DND-41 (cell line): ENCODE measurements at regions not wholly inside any gene's neighbourhood (a gene's known extent, or its start where the extent isn't known, plus 50 kb on each side); places are given as distances from the start of the nearest gene placed in this dataset.

Experiments
- CTCF ChIP-seq: IDR thresholded peaks from 2 replicates; pipeline ENCODE4 v1.5.1; 2012; ENCODE audit warnings: borderline replicate concordance, low read length, moderate library complexity, mild to moderate bottlenecking; ENCODE audit not compliant: poor library complexity, severe bottlenecking; ENCODE audit errors: extremely low read depth
- EZH2 ChIP-seq: IDR thresholded peaks from 3 replicates; pipeline ENCODE4 v1.6.1; 2012; ENCODE audit warnings: borderline replicate concordance, low read depth, mild to moderate bottlenecking, moderate library complexity, low read length, inconsistent platforms; ENCODE audit not compliant: severe bottlenecking

GRCh38 chr17:77698903-77699623, 259.4 kb upstream of the TNRC6C start:
- TF ChIP-seq EZH2 (no peak), CTCF (no peak)
